ENCODE measurements at regions not wholly inside any gene's neighbourhood (a gene's known extent, or its start where the extent isn't known, plus 50 kb on each side); places are given as distances from the start of the nearest gene placed in this dataset.

GRCh38 chr12:75765170-75766059 is 254.0 kb upstream of the KRR1 start:
- Histone ChIP-seq H3F3A (ENCODE audit: insufficient read depth, low read length, poor library complexity, severe bottlenecking) (peaks cover 2% of the 10 kb centered on the region), H3K9ac (ENCODE audit: low read length) (no peak overlapping the region), H3K9me2 (ENCODE audit: insufficient read depth, low read length) (no peaks in the 10 kb centered on the region), H3K4me2 (ENCODE audit: low read length) (no peak overlapping the region), H3K27me3 (ENCODE audit: insufficient read depth, low read depth, low read length) (no peaks in the 10 kb centered on the region), H3K36me3 (ENCODE audit: insufficient read depth, low read length) (no peaks in the 10 kb centered on the region), H3K9me3 (ENCODE audit: low read length) (no peaks in the 10 kb centered on the region), H4K20me1 (ENCODE audit: insufficient read depth) (no peaks in the 10 kb centered on the region), H3K27ac (ENCODE audit: low read length) (peak overlapping the region; percentile 1), H3K4me3 (ENCODE audit: low read length) (no peak overlapping the region), H3K79me2 (replicated peaks; ENCODE audit: insufficient read depth, low read length) (no peaks in the 10 kb centered on the region), H2AFZ (ENCODE audit: low read depth, low read length) (no peak overlapping the region)
- TF ChIP-seq TAF1 (IDR thresholded peaks at IDR 0.05; ENCODE audit: low read depth) = no peak
- no peak for TF ChIP-seq EP300 (conservative IDR thresholded peaks at IDR 0.05; ENCODE audit: poor library complexity, severe bottlenecking)
- no peak for TF ChIP-seq EZH2 (IDR thresholded peaks at IDR 0.05; ENCODE audit: borderline replicate concordance, insufficient read depth, low read length, poor library complexity, severe bottlenecking)
- no peak for TF ChIP-seq CTCF (IDR thresholded peaks at IDR 0.05; ENCODE audit: poor library complexity, severe bottlenecking)
- TF ChIP-seq RAD21 (conservative IDR thresholded peaks at IDR 0.05) = no peak
- no peak for TF ChIP-seq SMC3 (conservative IDR thresholded peaks at IDR 0.05; ENCODE audit: poor library complexity)
- no peak for TF ChIP-seq REST (IDR thresholded peaks at IDR 0.05; ENCODE audit: borderline replicate concordance)
- TF ChIP-seq POLR2AphosphoS5 (IDR thresholded peaks at IDR 0.05) = no peak
- no peak for TF ChIP-seq MXI1 (conservative IDR thresholded peaks at IDR 0.05; ENCODE audit: poor library complexity, severe bottlenecking)

GRCh38 chr12:75764091-75764841 is 252.9 kb upstream of the KRR1 start:
- Histone ChIP-seq H3F3A (ENCODE audit: insufficient read depth, low read length, poor library complexity, severe bottlenecking) (peaks cover 5% of the 10 kb centered on the region), H3K79me2 (replicated peaks; ENCODE audit: insufficient read depth, low read length) (no peaks in the 10 kb centered on the region), H3K9me2 (ENCODE audit: insufficient read depth, low read length) (no peaks in the 10 kb centered on the region), H3K27ac (ENCODE audit: low read length) (peak overlapping the region; percentile 4), H3K4me3 (ENCODE audit: low read length) (no peak overlapping the region), H2AFZ (ENCODE audit: low read depth, low read length) (no peak overlapping the region), H3K9ac (ENCODE audit: low read length) (no peak overlapping the region), H3K4me2 (ENCODE audit: low read length) (no peak overlapping the region), H4K20me1 (ENCODE audit: insufficient read depth) (no peaks in the 10 kb centered on the region), H3K36me3 (ENCODE audit: insufficient read depth, low read length) (no peaks in the 10 kb centered on the region), H3K9me3 (ENCODE audit: low read length) (no peaks in the 10 kb centered on the region), H3K27me3 (ENCODE audit: insufficient read depth, low read depth, low read length) (no peaks in the 10 kb centered on the region)
- no peak for TF ChIP-seq EP300 (conservative IDR thresholded peaks at IDR 0.05; ENCODE audit: poor library complexity, severe bottlenecking)
- no peak for TF ChIP-seq MXI1 (conservative IDR thresholded peaks at IDR 0.05; ENCODE audit: poor library complexity, severe bottlenecking)
- no peak for TF ChIP-seq EZH2 (IDR thresholded peaks at IDR 0.05; ENCODE audit: borderline replicate concordance, insufficient read depth, low read length, poor library complexity, severe bottlenecking)
- TF ChIP-seq TAF1 (IDR thresholded peaks at IDR 0.05; ENCODE audit: low read depth) = no peak
- no peak for TF ChIP-seq POLR2AphosphoS5 (IDR thresholded peaks at IDR 0.05)
- TF ChIP-seq CTCF (IDR thresholded peaks at IDR 0.05; ENCODE audit: poor library complexity, severe bottlenecking) = no peak
- no peak for TF ChIP-seq REST (IDR thresholded peaks at IDR 0.05; ENCODE audit: borderline replicate concordance)
- TF ChIP-seq RAD21 (conservative IDR thresholded peaks at IDR 0.05) = no peak
- TF ChIP-seq SMC3 (conservative IDR thresholded peaks at IDR 0.05; ENCODE audit: poor library complexity) = no peak

Measured in neural cell (in vitro differentiated cells).